GM18520 (cell line): ENCODE measurements at regions not wholly inside any gene's neighbourhood (a gene's known extent, or its start where the extent isn't known, plus 50 kb on each side); places are given as distances from the start of the nearest gene placed in this dataset.
"Not testable (repeated sequence)": the region's sequence is repeated elsewhere in the genome, so short reads cannot be mapped to it uniquely, and the experiment has no call there.

Source experiments
- ATAC-seq: cut with Tn5 transposase; IDR thresholded peaks from one replicate; pipeline ENCODE4 v1.9.1; 2021; ENCODE audit not compliant: unreplicated experiment

- not testable (repeated sequence) for ATAC-seq
Observed at GRCh38 chr1:242914729-242915128, 340.4 kb downstream of the CEP170 start.

GRCh38 chr1:242912855-242913254, 342.2 kb downstream of the CEP170 start:
- not testable (repeated sequence) for ATAC-seq

- not testable (repeated sequence) for ATAC-seq
Observed at GRCh38 chr1:242900558-242900957, 354.5 kb downstream of the CEP170 start.

- no peak for ATAC-seq
Observed at GRCh38 chr1:242890192-242890741, 364.8 kb downstream of the CEP170 start.

GRCh38 chr1:242886137-242886536, 361.6 kb upstream of the PLD5 start:
- ATAC-seq, result peak; percentile 68

- not testable (repeated sequence) for ATAC-seq
Observed at GRCh38 chr1:242880022-242880421, 355.5 kb upstream of the PLD5 start.

- no peak for ATAC-seq
Observed at GRCh38 chr1:242877743-242878142, 353.2 kb upstream of the PLD5 start.

- no peak for ATAC-seq
Observed at GRCh38 chr1:242877229-242877628, 352.7 kb upstream of the PLD5 start.

GRCh38 chr1:242876030-242876429, 351.5 kb upstream of the PLD5 start:
- ATAC-seq, result no peak

GRCh38 chr1:242873661-242874060, 349.2 kb upstream of the PLD5 start:
- ATAC-seq, result no peak

- ATAC-seq, result no peak
Observed at GRCh38 chr1:242872521-242872920, 348.0 kb upstream of the PLD5 start.

GRCh38 chr1:242871471-242872030, 347.1 kb upstream of the PLD5 start:
- ATAC-seq, result no peak

- peak; percentile 64 for ATAC-seq
Observed at GRCh38 chr1:242870966-242871365, 346.5 kb upstream of the PLD5 start.

- no peak for ATAC-seq
Observed at GRCh38 chr1:242856289-242856688, 331.8 kb upstream of the PLD5 start.

GRCh38 chr1:242854466-242854865, 330.0 kb upstream of the PLD5 start:
- no peak for ATAC-seq

- ATAC-seq, result no peak
Observed at GRCh38 chr1:242847390-242847993, 323.0 kb upstream of the PLD5 start.

GRCh38 chr1:242842094-242842493, 317.6 kb upstream of the PLD5 start:
- no peak for ATAC-seq

GRCh38 chr1:242839101-242839500, 314.6 kb upstream of the PLD5 start:
- ATAC-seq, result no peak

GRCh38 chr1:242836423-242836822, 311.9 kb upstream of the PLD5 start:
- ATAC-seq, result no peak

- no peak for ATAC-seq
Observed at GRCh38 chr1:242828828-242829227, 304.3 kb upstream of the PLD5 start.

GRCh38 chr1:242828199-242828598, 303.7 kb upstream of the PLD5 start:
- ATAC-seq, result no peak

- no peak for ATAC-seq
Observed at GRCh38 chr1:242827538-242827937, 303.0 kb upstream of the PLD5 start.
